Right atrium auricular region (tissue), 2 donors: ENCODE measurements at regions not wholly inside any gene's neighbourhood (a gene's known extent, or its start where the extent isn't known, plus 50 kb on each side); places are given as distances from the start of the nearest gene placed in this dataset.

Source experiments
- DNase-seq: peaks from one replicate; pipeline ENCODE4 v3.0.0-alpha.2; 2019; ENCODE audit warnings: low spot score
- H3K27ac ChIP-seq, 2 donors: fragments of 200-600 bp; sonication (generic); 1 replicate in 1 of 2; 2 replicates in 1 of 2; pipeline ENCODE4 v1.5.1; 2016 to 2019
- H3K27me3 ChIP-seq, 2 donors: fragments of 200-600 bp; sonication (generic); one replicate each; pipeline versions ENCODE4 v1.5.1 to v1.6.0; 2017 to 2019
- H3K36me3 ChIP-seq: fragments of 200-600 bp; sonication (generic); one replicate; pipeline ENCODE4 v1.5.1; 2016
- H3K4me1 ChIP-seq, 2 donors: fragments of 200-600 bp; sonication (generic); one replicate each; pipeline versions ENCODE4 v1.5.1 to v1.6.0; 2017 to 2019
- H3K4me3 ChIP-seq, 2 donors: fragments of 200-600 bp; sonication (generic); 1 replicate in 1 of 2; 2 replicates in 1 of 2; pipeline ENCODE4 v1.5.1; 2017 to 2019; ENCODE audit warnings: mild to moderate bottlenecking in 1 of 2, moderate library complexity in 1 of 2
- H3K9me3 ChIP-seq, 2 donors: fragments of 200-600 bp; sonication (generic); one replicate each; pipeline ENCODE4 v1.5.1; 2019
- CTCF ChIP-seq, 2 donors: fragments of 200-600 bp; sonication (generic); IDR thresholded peaks; one replicate each; pipeline ENCODE4 v1.5.1; 2019; ENCODE audit warnings: antibody characterized with exemption in 2 of 2

- Histone ChIP-seq H3K36me3 (no peaks in the 10 kb centered on the region), H3K27me3 (no peaks in the 10 kb centered on the region), H3K9me3 (no peaks in the 10 kb centered on the region), H3K4me1 (peaks cover 0 to 5% of the 10 kb centered on the region in 2 donors), H3K27ac (no peak overlapping the region), H3K4me3 (no peak overlapping the region)
- TF ChIP-seq CTCF (IDR thresholded peaks at IDR 0.05): no peak
- DNase-seq: no peak
Observed at GRCh38 chr10:29962166-29962850, 97.1 kb downstream of the JCAD start.

- no peaks in the 10 kb centered on the region for H3K9me3 ChIP-seq
- TF ChIP-seq CTCF (IDR thresholded peaks at IDR 0.05): no peak
- H3K4me1 ChIP-seq: peaks cover 0 to 5% of the 10 kb centered on the region in 2 donors
- H3K27ac ChIP-seq: no peak overlapping the region
- no peaks in the 10 kb centered on the region for H3K36me3 ChIP-seq
- DNase-seq: no peak
- H3K4me3 ChIP-seq: no peak overlapping the region
- H3K27me3 ChIP-seq: no peaks in the 10 kb centered on the region
Observed at GRCh38 chr10:29961351-29961750, 98.0 kb downstream of the JCAD start.

GRCh38 chr10:29960261-29960660 is 99.1 kb downstream of the JCAD start:
- Histone ChIP-seq H3K36me3 (no peaks in the 10 kb centered on the region), H3K4me3 (no peak overlapping the region), H3K9me3 (no peaks in the 10 kb centered on the region), H3K4me1 (peaks cover 0 to 5% of the 10 kb centered on the region in 2 donors), H3K27me3 (no peaks in the 10 kb centered on the region), H3K27ac (no peak overlapping the region)
- TF ChIP-seq CTCF (IDR thresholded peaks at IDR 0.05): no peak
- no peak for DNase-seq

GRCh38 chr10:29959586-29959985 is 99.8 kb downstream of the JCAD start:
- Histone ChIP-seq H3K27ac (no peak overlapping the region), H3K4me1 (peaks cover 0 to 5% of the 10 kb centered on the region in 2 donors), H3K9me3 (no peaks in the 10 kb centered on the region), H3K27me3 (no peaks in the 10 kb centered on the region), H3K4me3 (no peak overlapping the region), H3K36me3 (no peaks in the 10 kb centered on the region)
- TF ChIP-seq CTCF (IDR thresholded peaks at IDR 0.05): no peak
- DNase-seq: no peak

GRCh38 chr10:29958440-29958839 is 100.9 kb downstream of the JCAD start:
- DNase-seq: no peak
- H3K4me1 ChIP-seq: peaks cover 0 to 5% of the 10 kb centered on the region in 2 donors
- no peaks in the 10 kb centered on the region for H3K9me3 ChIP-seq
- TF ChIP-seq CTCF (IDR thresholded peaks at IDR 0.05): no peak
- H3K36me3 ChIP-seq: no peaks in the 10 kb centered on the region
- H3K4me3 ChIP-seq: no peak overlapping the region
- H3K27me3 ChIP-seq: no peaks in the 10 kb centered on the region
- no peak overlapping the region for H3K27ac ChIP-seq

- no peak overlapping the region for H3K4me3 ChIP-seq
- no peaks in the 10 kb centered on the region for H3K36me3 ChIP-seq
- no peaks in the 10 kb centered on the region for H3K27me3 ChIP-seq
- TF ChIP-seq CTCF (IDR thresholded peaks at IDR 0.05): no peak
- peaks cover 0 to 5% of the 10 kb centered on the region in 2 donors for H3K4me1 ChIP-seq
- no peak for DNase-seq
- no peaks in the 10 kb centered on the region for H3K9me3 ChIP-seq
- no peak overlapping the region for H3K27ac ChIP-seq
Observed at GRCh38 chr10:29957907-29958331, 101.5 kb downstream of the JCAD start.
